Body of pancreas (tissue), 4 donors: ENCODE measurements at regions not wholly inside any gene's neighbourhood (a gene's known extent, or its start where the extent isn't known, plus 50 kb on each side); places are given as distances from the start of the nearest gene placed in this dataset.

ENCODE experiments used
- ATAC-seq: fragments of 150-250 bp; one replicate; pipeline ENCODE4 v1.9.1; 2016
- DNase-seq, 4 donors: peaks; one replicate each; pipeline ENCODE4 v3.0.0-alpha.2; 2019
- H3K27ac ChIP-seq, 4 donors: fragments of 200-600 bp; sonication (generic); 1 replicate in 3 of 4; 2 replicates in 1 of 4; pipeline versions ENCODE4 v1.5.1 to v1.6.1; 2016 to 2019; ENCODE audit warnings: mild to moderate bottlenecking in 1 of 4, mixed read lengths in 1 of 4, moderate library complexity in 1 of 4
- H3K27me3 ChIP-seq, 2 donors: fragments of 200-600 bp; sonication (generic); one replicate each; pipeline ENCODE4 v1.6.0; 2016; ENCODE audit warnings: mild to moderate bottlenecking in 1 of 2
- H3K36me3 ChIP-seq, 2 donors: fragments of 200-600 bp; sonication (generic); replicated peaks in 1 of 2; 2 replicates each; pipeline ENCODE4 v1.5.1; 2016; ENCODE audit warnings: low read depth in 2 of 2; ENCODE audit not compliant: insufficient read depth in 1 of 2
- H3K4me1 ChIP-seq: fragments of 200-600 bp; sonication (generic); one replicate; pipeline ENCODE4 v1.6.0; 2016
- H3K4me3 ChIP-seq, 2 donors: fragments of 200-600 bp; sonication (generic); 1 replicate in 1 of 2; 2 replicates in 1 of 2; pipeline ENCODE4 v1.5.1; 2016 to 2019
- H3K9me3 ChIP-seq, 3 donors: fragments of 200-600 bp; sonication (generic); 1 replicate in 2 of 3; 2 replicates in 1 of 3; pipeline ENCODE4 v1.5.1; 2016
- POLR2A ChIP-seq, 3 donors: fragments of 450-650 bp; IDR thresholded peaks; one replicate each; pipeline ENCODE4 v1.6.1; 2016; ENCODE audit warnings: antibody characterized with exemption in 3 of 3, mild to moderate bottlenecking in 2 of 3
- WGBS, 2 donors: methylation state at CpG; one replicate each; pipeline ENCODE4 v1.1.5; 2017; 5-methylcytosine and 5-hydroxymethylcytosine counted together
- intact Hi-C: fragments of 100-400 bp; cut with DNase I; formaldehyde crosslinking; loops from one replicate; pipeline ENCODE4 v1.15.1; 2023
- TF ChIP-seq, protein P1 (sequence below), 7 experiments: fragments of 450-650 bp in 4 of 7; fragments of 200-600 bp in 3 of 7; sonication (generic) in 3 of 7; IDR thresholded peaks; one replicate each; pipeline ENCODE4 v1.5.1; 2016 to 2019; ENCODE audit warnings: antibody characterized with exemption in 7 of 7

DNA sequence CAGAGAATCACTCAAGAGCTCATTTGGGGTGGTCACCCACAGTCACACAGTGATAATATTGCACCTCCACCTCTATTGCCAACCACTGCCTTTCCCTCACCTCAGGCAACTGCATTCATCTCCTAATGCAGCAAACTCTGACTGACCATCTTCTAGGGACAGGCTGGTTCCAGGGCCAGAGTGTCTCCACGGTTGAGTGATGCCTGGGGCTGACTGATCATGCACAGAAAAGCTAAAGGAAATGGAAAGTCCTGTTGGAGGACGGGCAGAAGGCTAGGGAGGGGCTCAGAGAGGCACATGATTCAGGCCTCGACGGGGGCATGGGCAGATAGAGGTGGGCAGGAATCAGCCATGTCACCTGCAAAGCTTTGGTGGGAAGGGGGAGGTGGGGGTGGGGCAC is 127.1 kb upstream of the TNS3 start:
- Histone ChIP-seq H3K36me3 (no peaks in the 10 kb centered on the region), H3K27me3 (no peaks in the 10 kb centered on the region), H3K27ac (no peak overlapping the region), H3K4me3 (no peak overlapping the region), H3K9me3 (no peaks in the 10 kb centered on the region), H3K4me1 (no peaks in the 10 kb centered on the region)
- intact Hi-C loops, result no loop called here
- ATAC-seq (no peak), DNase-seq (no peak)
- TF ChIP-seq POLR2A (IDR thresholded peaks at IDR 0.05), result no peak
- TF ChIP-seq, protein P1, sequence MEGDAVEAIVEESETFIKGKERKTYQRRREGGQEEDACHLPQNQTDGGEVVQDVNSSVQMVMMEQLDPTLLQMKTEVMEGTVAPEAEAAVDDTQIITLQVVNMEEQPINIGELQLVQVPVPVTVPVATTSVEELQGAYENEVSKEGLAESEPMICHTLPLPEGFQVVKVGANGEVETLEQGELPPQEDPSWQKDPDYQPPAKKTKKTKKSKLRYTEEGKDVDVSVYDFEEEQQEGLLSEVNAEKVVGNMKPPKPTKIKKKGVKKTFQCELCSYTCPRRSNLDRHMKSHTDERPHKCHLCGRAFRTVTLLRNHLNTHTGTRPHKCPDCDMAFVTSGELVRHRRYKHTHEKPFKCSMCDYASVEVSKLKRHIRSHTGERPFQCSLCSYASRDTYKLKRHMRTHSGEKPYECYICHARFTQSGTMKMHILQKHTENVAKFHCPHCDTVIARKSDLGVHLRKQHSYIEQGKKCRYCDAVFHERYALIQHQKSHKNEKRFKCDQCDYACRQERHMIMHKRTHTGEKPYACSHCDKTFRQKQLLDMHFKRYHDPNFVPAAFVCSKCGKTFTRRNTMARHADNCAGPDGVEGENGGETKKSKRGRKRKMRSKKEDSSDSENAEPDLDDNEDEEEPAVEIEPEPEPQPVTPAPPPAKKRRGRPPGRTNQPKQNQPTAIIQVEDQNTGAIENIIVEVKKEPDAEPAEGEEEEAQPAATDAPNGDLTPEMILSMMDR (IDR thresholded peaks at IDR 0.05), result no peak
- WGBS, 2 donors, result 82 to 87% methylated on average over 4 of the region's 4 CpGs

DNA sequence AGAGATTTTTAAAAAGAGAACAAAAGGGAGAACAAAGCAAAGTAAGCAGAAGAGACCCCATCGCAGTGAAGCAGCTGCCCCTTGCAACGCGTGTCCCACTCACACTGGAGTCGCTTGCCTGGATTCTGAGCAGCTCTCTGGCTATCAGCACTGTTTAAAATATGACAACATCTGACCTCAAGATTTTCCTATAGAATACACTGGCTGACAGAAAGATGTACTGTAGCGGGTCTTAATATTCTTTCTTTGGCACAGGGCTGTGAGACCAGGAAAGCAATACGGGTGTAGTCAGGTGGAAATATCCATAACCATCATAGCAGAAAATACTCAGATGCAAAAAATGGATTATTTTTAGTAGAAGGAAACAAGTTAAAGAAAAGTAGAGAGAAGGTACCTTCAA is 125.7 kb upstream of the TNS3 start:
- TF ChIP-seq, protein P1 (IDR thresholded peaks at IDR 0.05), result no peak
- no peak for TF ChIP-seq POLR2A (IDR thresholded peaks at IDR 0.05)
- H3K36me3 ChIP-seq, result no peaks in the 10 kb centered on the region
- no peaks in the 10 kb centered on the region for H3K27me3 ChIP-seq
- no peak overlapping the region for H3K27ac ChIP-seq
- WGBS, 2 donors, result 89 to 92% methylated on average over 6 of the region's 6 CpGs
- DNase-seq (no peak), ATAC-seq (no peak)
- intact Hi-C loops, result no loop called here
- no peaks in the 10 kb centered on the region for H3K9me3 ChIP-seq
- H3K4me3 ChIP-seq, result no peak overlapping the region
- H3K4me1 ChIP-seq, result no peaks in the 10 kb centered on the region

DNA sequence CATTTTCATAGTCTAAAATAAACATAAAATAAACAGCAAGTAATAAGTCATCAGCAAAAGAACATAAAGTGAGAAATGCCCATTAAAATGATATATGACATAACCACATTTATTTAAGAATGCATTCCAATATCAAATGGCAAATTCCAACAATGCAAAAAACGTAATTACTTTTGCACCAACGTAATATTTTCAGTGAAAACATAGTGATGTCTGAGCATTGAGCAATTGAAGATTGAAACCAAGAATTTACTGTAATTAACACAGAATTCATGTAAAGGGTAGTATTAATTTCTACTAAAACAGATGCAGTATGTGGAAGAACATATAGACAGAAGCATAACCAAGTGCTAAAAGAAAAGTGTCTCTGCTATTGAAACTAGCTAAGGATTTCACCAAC is 123.0 kb upstream of the TNS3 start:
- intact Hi-C loops, result no loop called here
- no peak for DNase-seq
- Histone ChIP-seq H3K9me3 (no peaks in the 10 kb centered on the region), H3K27ac (no peak overlapping the region), H3K4me1 (no peaks in the 10 kb centered on the region), H3K36me3 (no peaks in the 10 kb centered on the region), H3K4me3 (no peak overlapping the region), H3K27me3 (no peaks in the 10 kb centered on the region)
- ATAC-seq, result no peak
- no peak for TF ChIP-seq POLR2A (IDR thresholded peaks at IDR 0.05)
- TF ChIP-seq, protein P1 (IDR thresholded peaks at IDR 0.05), result no peak
- 58 to 70% methylated on average over 2 of the region's 2 CpGs for WGBS, 2 donors

DNA sequence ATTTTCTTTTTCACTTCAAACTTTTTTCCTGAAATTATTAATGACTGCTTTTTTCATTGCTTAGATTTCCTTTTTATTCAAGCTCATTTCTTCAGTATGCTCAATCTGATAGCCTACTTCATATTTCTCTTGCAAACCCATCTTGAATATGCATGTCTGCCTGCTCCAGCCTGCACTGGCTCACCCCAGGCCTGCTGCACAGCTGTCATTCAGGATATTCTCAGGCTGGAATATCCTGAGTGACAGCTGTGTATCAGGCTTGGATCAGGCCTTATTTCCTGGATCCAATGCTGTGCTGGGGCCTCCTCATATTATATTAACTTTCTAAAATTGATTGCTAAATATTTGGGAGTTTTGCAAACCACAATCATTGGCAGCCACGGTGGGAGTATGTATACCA is 120.2 kb upstream of the TNS3 start:
- Histone ChIP-seq H3K36me3 (no peaks in the 10 kb centered on the region), H3K27me3 (no peaks in the 10 kb centered on the region), H3K4me3 (no peak overlapping the region), H3K4me1 (no peaks in the 10 kb centered on the region), H3K9me3 (no peaks in the 10 kb centered on the region), H3K27ac (no peak overlapping the region)
- WGBS, 2 donors, result 65 to 71% methylated on average over 1 of the region's 1 CpG
- TF ChIP-seq, protein P1 (IDR thresholded peaks at IDR 0.05), result no peak
- no peak for TF ChIP-seq POLR2A (IDR thresholded peaks at IDR 0.05)
- intact Hi-C loops, result no loop called here
- no peak for ATAC-seq
- DNase-seq, result no peak

DNA sequence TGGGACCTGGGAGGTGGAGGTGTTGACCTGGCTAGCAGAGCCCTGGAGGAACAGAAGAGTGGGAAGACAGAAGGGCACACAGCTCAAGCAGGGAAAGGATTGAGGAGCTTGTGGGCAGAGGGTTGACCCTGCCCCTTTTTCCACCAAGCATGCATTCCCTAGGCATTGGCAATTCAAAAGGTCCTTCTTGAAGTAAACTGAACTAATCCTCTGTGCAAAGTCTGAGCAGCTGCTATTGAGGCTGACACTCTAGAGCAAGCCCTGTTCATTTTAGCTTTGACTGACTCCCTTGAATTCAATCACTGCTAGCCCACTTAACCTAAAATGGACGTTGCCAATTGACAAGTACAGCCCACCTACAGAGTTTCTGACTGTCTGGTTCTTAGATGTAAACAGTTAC is 116.5 kb upstream of the TNS3 start:
- Histone ChIP-seq H3K4me1 (no peaks in the 10 kb centered on the region), H3K27ac (no peak overlapping the region), H3K9me3 (no peaks in the 10 kb centered on the region), H3K27me3 (no peaks in the 10 kb centered on the region), H3K4me3 (no peak overlapping the region), H3K36me3 (no peaks in the 10 kb centered on the region)
- no peak for DNase-seq
- ATAC-seq, result no peak
- TF ChIP-seq, protein P1 (IDR thresholded peaks at IDR 0.05), result no peak
- TF ChIP-seq POLR2A (IDR thresholded peaks at IDR 0.05), result no peak
- 30 to 33% methylated on average over 1 of the region's 1 CpG for WGBS, 2 donors
- intact Hi-C loops, result no loop called here
